SHP77 treated with DMSO at 0.1 percent for 48 hours (cell line): ENCODE measurements at regions not wholly inside any gene's neighbourhood (a gene's known extent, or its start where the extent isn't known, plus 50 kb on each side); places are given as distances from the start of the nearest gene placed in this dataset.

Experiments used
- DNase-seq: peaks from one replicate; lab custom pipeline; 2025; lab: John Stamatoyannopoulos, UW

DNA sequence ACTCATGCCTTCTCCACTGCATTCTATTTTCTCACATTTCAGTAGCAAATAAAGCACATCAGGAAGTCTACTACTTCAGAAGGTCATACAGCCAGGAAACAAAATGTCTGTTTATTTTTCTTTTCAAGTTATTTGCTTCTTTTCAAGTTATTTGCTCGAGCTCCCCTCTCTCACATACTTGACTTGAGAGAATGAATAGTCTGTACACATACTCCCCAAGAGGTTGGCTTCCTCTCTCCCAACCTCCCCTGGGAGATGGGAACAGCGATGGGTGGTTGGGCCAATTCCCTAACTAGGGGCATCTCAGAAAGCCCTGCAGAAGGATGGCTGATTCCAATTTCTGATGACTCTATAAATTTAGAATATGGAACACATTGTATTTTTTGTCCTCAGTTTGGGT, 64.7 kb upstream of the PTPN13 start:
- no peak for DNase-seq

GRCh38 chr4:86530183-86530582, 63.9 kb upstream of the PTPN13 start:
- DNase-seq = no peak

GRCh38 chr4:86531440-86531839, 62.7 kb upstream of the PTPN13 start:
- no peak for DNase-seq

DNA sequence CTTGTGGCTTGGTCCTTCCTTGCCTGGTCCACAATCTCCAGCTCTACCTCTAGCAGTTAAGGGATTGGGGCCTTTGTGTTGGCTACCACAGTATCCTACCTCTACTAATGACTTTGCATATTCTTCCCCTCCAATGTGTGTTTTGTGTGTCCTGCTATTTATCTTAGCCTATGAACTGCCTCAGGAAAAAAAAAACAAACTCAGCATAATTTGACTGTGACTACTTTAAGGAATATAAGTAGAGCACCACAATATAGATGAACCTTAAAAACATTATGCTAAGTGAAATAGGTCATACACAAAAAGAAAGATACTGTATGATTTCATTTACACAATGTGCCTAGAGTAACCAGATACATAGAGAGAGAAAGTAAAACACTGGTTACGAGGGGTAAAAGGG, 61.3 kb upstream of the PTPN13 start:
- no peak for DNase-seq

GRCh38 chr4:86536151-86536550, 58.0 kb upstream of the PTPN13 start:
- no peak for DNase-seq

- no peak for DNase-seq
Observed at GRCh38 chr4:86542319-86543027, 51.6 kb upstream of the PTPN13 start.

DNA sequence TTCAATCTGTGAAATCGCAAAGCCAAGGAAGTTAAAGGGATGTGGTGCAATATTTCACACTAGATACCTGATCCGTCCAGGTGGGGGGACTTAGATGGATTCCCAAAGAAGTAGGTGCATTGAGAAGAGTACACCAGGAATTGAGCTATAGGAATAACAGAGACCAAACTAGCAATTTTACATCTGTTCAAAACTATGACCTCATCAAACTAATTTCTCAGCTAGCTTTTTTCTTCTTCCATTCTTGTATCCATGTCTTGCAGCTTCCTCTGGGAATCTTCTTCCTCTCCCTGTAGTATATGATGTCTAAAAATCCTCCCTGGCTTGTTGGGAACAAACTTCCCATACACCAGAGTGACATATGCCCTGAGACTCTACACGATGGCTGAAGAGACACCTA, 51.0 kb upstream of the PTPN13 start:
- DNase-seq = no peak

DNA sequence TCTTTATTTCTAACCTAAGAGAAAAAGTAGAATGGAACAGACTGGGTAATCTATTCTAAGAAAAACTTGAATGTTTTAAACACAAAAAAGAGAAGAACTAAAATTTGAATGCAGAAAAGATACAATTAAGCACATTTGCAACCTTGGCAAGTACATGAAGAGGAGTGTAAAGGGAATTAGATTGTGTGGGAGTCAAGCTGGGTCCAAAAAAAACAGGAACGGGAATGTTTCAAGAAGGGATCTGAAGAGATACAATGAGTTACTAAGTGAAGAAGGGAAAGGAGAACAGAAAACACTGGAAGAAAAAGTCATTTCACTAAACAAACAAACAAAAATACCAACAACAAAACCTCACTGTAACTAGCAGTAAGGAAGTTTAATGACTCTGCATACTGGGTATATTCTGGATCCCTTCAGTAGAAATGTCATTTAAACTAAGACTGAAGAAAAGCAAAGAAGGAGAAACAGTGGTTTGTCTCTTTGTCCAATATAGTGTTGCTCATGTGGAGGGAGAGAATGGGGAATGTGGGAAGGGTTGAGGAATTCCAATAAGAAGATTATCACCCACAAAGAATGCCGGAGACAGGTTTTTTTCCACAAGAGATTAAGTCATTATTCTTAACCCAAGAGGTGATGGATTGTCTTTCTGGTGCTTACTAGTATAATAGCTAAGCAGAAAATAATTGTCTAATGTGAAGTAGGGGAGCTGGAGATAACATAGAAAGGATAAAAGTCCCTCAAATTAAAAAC, 50.4 kb upstream of the PTPN13 start:
- no peak for DNase-seq

DNA sequence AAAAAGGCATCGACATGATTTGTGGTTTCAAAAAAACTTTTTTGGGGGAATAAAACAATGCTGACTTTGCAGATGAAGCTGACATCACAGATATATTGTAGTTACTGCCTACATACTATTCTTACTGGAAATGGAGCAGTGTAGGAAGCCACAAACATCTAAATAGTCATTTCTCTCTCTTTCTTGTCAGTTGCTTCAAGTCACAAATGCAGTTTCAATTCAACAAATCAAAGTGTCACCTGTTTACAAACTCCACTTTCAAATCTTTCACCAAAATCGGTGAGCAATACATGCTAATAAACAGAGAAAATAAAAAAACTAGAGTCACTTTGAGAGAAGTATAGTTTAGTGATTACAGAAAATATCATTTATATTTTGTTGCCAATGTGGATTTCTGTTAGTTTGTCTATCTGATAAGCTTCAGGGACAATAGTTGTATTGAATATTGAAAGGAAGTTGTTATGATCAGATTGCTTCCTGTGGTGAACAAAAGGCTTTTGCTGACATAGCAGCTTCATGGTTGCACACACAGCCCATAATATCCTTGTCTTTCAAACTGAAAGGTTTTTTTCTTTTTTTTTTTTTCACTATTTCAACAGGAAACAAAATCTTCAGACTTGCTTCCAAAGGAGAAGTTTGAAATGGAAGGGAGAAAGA, 49.7 kb upstream of the PTPN13 start:
- DNase-seq = no peak
